ENCODE measurements at regions not wholly inside any gene's neighbourhood (a gene's known extent, or its start where the extent isn't known, plus 50 kb on each side); places are given as distances from the start of the nearest gene placed in this dataset.
A peak's percentile ranks its signal among the peaks of the same experiment; 100 is the strongest.

DNA sequence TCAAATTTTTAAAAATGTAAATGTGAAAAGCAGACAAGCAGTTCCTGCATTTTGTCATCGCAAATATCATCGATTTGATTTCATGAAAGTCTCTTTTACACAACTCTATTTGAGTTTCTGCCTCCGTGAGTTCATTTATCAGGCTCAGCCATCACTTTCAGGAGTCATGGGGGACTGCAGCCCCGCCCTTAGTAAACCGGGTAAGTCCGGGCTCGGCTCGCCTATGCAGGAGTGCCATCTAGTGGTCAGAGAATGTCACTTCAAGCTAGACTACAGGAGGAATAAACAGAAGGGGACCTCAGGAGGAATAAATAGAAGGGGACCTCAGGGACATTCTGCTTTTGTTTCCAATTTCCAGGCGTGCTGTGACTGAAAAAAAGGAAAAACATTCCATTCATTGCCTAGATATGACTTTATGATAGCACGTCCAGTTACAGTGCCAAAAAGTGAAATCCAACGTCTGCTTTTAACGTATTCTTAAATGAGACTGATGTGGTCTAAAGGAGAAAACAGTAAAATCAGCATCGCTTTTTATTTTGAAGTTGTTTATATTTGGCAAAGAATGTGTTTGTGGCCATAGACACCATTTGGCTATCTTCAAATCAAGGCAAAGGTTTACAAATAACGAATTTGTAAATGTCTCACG is 333.9 kb downstream of the HACE1 start:
- H3K4me1 Mint-ChIP-seq (ENCODE audit: low read depth), result peaks cover 2% of the 10 kb centered on the region
- H3K27me3 Mint-ChIP-seq (ENCODE audit: low read depth), result peaks cover 15% of the 10 kb centered on the region
- peak; percentile 80 for DNase-seq
- H3K9me3 Mint-ChIP-seq, result no peaks in the 10 kb centered on the region
- intact Hi-C loops (cut with micrococcal nuclease), result loop anchor here (5.0 to 10.0 kb wide), 3 partner anchors 201 to 1401 kb away; no protein-coding TSS in a partner anchor
- peak overlapping the region; percentile 44 for H3K4me3 Mint-ChIP-seq
- CTCF ChIA-PET, result interaction anchor here (0.6 to 1.8 kb wide), 5 partner anchors 8 to 655 kb away, joined by 3 to 7 read pairs (median 3); no protein-coding TSS in a partner anchor
- no peaks in the 10 kb centered on the region for H3K36me3 Mint-ChIP-seq (ENCODE audit: low read depth)
- H3K27ac Mint-ChIP-seq, result no peak overlapping the region

DNA sequence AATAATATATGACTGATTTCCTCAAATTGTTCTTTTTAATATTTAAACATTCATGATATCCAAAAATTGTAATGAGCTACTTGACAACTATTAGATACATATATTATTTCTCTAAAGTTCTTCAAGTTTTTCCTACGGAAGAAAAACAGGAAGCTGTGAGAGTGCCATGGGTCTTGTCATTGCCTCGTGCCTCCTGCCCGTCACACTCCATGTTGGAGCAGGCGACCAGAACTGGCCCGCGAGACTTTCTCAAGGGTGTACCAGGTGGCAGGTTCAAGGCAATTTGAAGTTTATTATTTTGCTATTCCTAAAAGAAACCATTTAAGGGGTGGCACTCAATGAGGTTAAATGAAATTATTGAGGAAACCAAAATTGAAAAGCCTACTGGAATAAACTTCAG is 337.2 kb downstream of the HACE1 start:
- DNase-seq, result no peak
- no peaks in the 10 kb centered on the region for H3K9me3 Mint-ChIP-seq
- CTCF ChIA-PET, result interaction anchor here (0.7 kb wide), 1 partner anchor 457 kb away, joined by 3 read pairs; no protein-coding TSS in a partner anchor
- intact Hi-C loops (cut with micrococcal nuclease), result loop anchor here (10.0 kb wide), 2 partner anchors 198 to 1398 kb away; no protein-coding TSS in a partner anchor
- H3K36me3 Mint-ChIP-seq (ENCODE audit: low read depth), result no peaks in the 10 kb centered on the region
- H3K27ac Mint-ChIP-seq, result no peak overlapping the region
- H3K4me3 Mint-ChIP-seq, result no peak overlapping the region
- H3K27me3 Mint-ChIP-seq (ENCODE audit: low read depth), result peaks cover 15% of the 10 kb centered on the region
- peaks cover 2% of the 10 kb centered on the region for H3K4me1 Mint-ChIP-seq (ENCODE audit: low read depth)

GRCh38 chr6:104521176-104521575 is 338.5 kb downstream of the HACE1 start:
- Mint-ChIP-seq H3K27ac (no peak overlapping the region), H3K27me3 (ENCODE audit: low read depth) (peaks cover 14% of the 10 kb centered on the region), H3K4me1 (ENCODE audit: low read depth) (peaks cover 2% of the 10 kb centered on the region), H3K4me3 (no peak overlapping the region), H3K9me3 (no peaks in the 10 kb centered on the region), H3K36me3 (ENCODE audit: low read depth) (no peaks in the 10 kb centered on the region)
- intact Hi-C loops (cut with micrococcal nuclease), result loop anchor here (10.0 kb wide), 2 partner anchors 196 to 1396 kb away; no protein-coding TSS in a partner anchor
- CTCF ChIA-PET, result no interaction called here
- DNase-seq, result no peak

DNA sequence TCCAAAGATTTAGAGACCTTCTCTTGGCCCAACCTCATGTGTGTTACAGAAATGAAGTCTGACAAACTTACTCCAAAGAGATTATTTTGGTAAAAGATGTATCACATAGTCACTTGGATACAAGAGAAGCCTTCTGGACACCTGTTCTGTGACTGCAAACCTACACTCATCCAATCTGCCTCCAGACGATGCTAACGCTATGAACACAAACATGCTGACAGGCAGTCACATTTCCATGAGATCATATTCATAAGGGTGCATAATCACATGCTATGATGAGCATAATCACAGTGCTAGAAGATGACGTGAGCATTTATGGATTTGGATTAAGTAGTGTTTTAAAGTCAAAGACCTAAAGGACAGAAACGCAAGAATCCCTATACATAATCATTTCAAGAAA is 340.2 kb downstream of the HACE1 start:
- H3K27me3 Mint-ChIP-seq (ENCODE audit: low read depth), result peaks cover 8% of the 10 kb centered on the region
- intact Hi-C loops (cut with micrococcal nuclease), result no loop called here
- no peak overlapping the region for H3K27ac Mint-ChIP-seq
- no peak overlapping the region for H3K4me3 Mint-ChIP-seq
- no peaks in the 10 kb centered on the region for H3K4me1 Mint-ChIP-seq (ENCODE audit: low read depth)
- no peaks in the 10 kb centered on the region for H3K9me3 Mint-ChIP-seq
- no peak for DNase-seq
- no peaks in the 10 kb centered on the region for H3K36me3 Mint-ChIP-seq (ENCODE audit: low read depth)
- CTCF ChIA-PET, result no interaction called here

DNA sequence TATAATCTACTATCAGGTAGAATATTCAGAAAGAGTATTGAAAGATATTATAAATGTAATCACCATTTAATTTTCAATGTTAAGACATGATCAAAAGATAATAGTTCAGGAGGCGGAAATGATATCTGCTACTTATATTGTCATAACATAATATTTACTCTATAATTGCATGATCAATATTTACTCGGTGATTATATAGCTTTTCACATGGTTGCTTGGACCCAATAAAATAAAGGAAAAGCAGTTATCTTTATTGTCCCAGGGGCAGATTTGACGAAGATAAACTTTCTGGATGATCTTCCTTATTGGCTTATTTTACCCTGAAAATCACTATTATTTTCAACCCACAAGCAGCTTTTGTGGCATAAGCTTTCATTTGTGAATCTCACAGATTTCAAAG is 350.4 kb downstream of the HACE1 start:
- CTCF ChIA-PET, result no interaction called here
- Mint-ChIP-seq H3K27me3 (ENCODE audit: low read depth) (peaks cover 18% of the 10 kb centered on the region), H3K27ac (no peak overlapping the region), H3K4me3 (no peak overlapping the region), H3K4me1 (ENCODE audit: low read depth) (no peaks in the 10 kb centered on the region), H3K36me3 (ENCODE audit: low read depth) (no peaks in the 10 kb centered on the region), H3K9me3 (no peaks in the 10 kb centered on the region)
- intact Hi-C loops (cut with micrococcal nuclease), result no loop called here
- DNase-seq, result no peak

DNA sequence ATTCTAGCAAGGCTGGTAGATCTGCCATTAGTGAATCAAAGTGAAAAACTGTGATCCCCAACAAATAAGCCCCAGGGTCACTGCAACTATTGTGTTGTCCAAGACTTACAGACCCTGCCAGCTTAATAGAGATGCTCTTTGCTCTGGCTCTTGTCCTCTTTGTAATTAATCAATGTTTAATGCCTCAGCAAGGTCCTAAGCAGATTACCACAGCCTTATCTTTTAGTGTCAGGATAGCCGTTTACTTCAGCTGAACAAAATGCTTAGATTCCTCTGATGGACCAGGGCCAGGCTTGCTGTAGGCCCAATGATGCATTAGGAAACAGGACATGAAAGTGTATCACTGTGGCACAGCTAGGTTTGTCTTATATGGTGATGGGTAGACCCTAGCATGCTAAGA is 353.3 kb downstream of the HACE1 start:
- H3K4me3 Mint-ChIP-seq, result no peak overlapping the region
- H3K27ac Mint-ChIP-seq, result no peak overlapping the region
- no peak for DNase-seq
- intact Hi-C loops (cut with micrococcal nuclease), result no loop called here
- H3K4me1 Mint-ChIP-seq (ENCODE audit: low read depth), result no peaks in the 10 kb centered on the region
- peaks cover 15% of the 10 kb centered on the region for H3K27me3 Mint-ChIP-seq (ENCODE audit: low read depth)
- CTCF ChIA-PET, result no interaction called here
- no peaks in the 10 kb centered on the region for H3K36me3 Mint-ChIP-seq (ENCODE audit: low read depth)
- no peaks in the 10 kb centered on the region for H3K9me3 Mint-ChIP-seq

DNA sequence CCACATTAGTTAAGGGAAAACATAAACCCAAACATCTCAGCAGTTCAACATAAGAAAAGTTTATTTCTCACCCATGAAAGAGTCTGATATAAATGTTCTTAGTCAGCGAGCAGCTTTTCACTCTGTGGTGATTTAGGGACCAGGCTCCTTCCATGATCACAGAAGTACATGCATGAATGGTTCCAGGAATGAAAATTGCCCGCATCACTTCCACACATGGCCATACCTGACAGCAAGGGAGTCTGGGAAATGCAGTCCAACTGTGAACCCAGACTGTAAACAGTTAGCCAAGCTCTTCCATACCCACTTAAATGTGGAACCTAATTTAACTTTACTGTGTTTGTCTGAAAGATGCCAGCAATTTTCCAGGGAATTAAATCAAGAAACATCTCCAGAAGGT is 353.9 kb downstream of the HACE1 start:
- no peaks in the 10 kb centered on the region for H3K9me3 Mint-ChIP-seq
- no peak overlapping the region for H3K4me3 Mint-ChIP-seq
- no peak overlapping the region for H3K27ac Mint-ChIP-seq
- CTCF ChIA-PET, result no interaction called here
- no peaks in the 10 kb centered on the region for H3K4me1 Mint-ChIP-seq (ENCODE audit: low read depth)
- intact Hi-C loops (cut with micrococcal nuclease), result no loop called here
- H3K36me3 Mint-ChIP-seq (ENCODE audit: low read depth), result no peaks in the 10 kb centered on the region
- peaks cover 15% of the 10 kb centered on the region for H3K27me3 Mint-ChIP-seq (ENCODE audit: low read depth)
- DNase-seq, result no peak

DNA sequence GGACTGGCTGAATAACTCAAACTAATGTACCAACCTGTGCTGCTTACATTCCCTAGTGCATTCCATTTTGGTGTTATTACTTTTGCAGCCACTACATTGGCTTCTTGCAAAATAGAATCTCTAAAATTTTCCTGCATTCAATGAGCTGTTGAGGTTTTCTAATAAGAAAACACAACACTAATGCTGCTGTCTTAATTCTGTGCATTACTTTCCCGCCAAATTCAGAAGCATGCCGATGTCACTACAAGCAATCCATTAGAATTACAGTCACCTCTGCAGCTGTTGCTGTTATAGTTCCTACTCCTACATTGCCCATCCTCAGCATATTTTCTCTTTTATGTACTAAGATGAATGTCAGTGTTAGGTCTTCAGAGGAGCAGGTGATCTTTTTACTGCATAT is 359.5 kb downstream of the HACE1 start:
- H3K9me3 Mint-ChIP-seq, result no peaks in the 10 kb centered on the region
- CTCF ChIA-PET, result no interaction called here
- no peaks in the 10 kb centered on the region for H3K36me3 Mint-ChIP-seq (ENCODE audit: low read depth)
- intact Hi-C loops (cut with micrococcal nuclease), result no loop called here
- H3K27me3 Mint-ChIP-seq (ENCODE audit: low read depth), result peaks cover 8% of the 10 kb centered on the region
- DNase-seq, result no peak
- H3K4me1 Mint-ChIP-seq (ENCODE audit: low read depth), result no peaks in the 10 kb centered on the region
- no peak overlapping the region for H3K27ac Mint-ChIP-seq
- no peak overlapping the region for H3K4me3 Mint-ChIP-seq

- H3K36me3 Mint-ChIP-seq (ENCODE audit: low read depth), result no peaks in the 10 kb centered on the region
- intact Hi-C loops (cut with micrococcal nuclease), result no loop called here
- no peak for DNase-seq
- H3K9me3 Mint-ChIP-seq, result no peaks in the 10 kb centered on the region
- peaks cover 3% of the 10 kb centered on the region for H3K27me3 Mint-ChIP-seq (ENCODE audit: low read depth)
- H3K4me3 Mint-ChIP-seq, result no peak overlapping the region
- no peak overlapping the region for H3K27ac Mint-ChIP-seq
- no peaks in the 10 kb centered on the region for H3K4me1 Mint-ChIP-seq (ENCODE audit: low read depth)
- CTCF ChIA-PET, result interaction anchor here (0.5 kb wide), 1 partner anchor 572 kb away, joined by 3 read pairs; no protein-coding TSS in a partner anchor
These were observed 373.7 kb downstream of the HACE1 start for GRCh38 chr6:104486035-104486434.

DNA sequence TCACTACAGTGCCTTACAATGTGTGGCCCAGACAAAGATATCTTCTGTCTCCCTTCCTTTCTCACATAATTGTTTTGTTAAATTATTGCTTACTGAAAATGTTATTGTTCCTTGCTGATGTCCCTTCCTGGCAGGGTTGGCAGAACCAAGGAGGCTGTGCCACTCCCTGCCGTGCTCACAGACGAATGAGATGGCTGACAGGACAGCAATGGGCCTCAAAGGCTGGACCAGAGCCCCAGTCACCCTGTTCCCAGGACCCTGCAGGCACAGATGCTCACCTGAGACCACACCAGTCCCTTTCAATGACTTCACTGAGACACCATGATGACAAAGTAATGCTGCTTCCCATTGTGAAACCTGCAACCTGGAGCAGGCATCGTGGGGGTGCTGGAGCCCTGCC is 375.1 kb downstream of the HACE1 start:
- intact Hi-C loops (cut with micrococcal nuclease), result no loop called here
- H3K4me1 Mint-ChIP-seq (ENCODE audit: low read depth), result no peaks in the 10 kb centered on the region
- no peaks in the 10 kb centered on the region for H3K9me3 Mint-ChIP-seq
- DNase-seq, result no peak
- no peaks in the 10 kb centered on the region for H3K36me3 Mint-ChIP-seq (ENCODE audit: low read depth)
- CTCF ChIA-PET, result no interaction called here
- no peak overlapping the region for H3K4me3 Mint-ChIP-seq
- no peak overlapping the region for H3K27ac Mint-ChIP-seq
- peaks cover 3% of the 10 kb centered on the region for H3K27me3 Mint-ChIP-seq (ENCODE audit: low read depth)

DNA sequence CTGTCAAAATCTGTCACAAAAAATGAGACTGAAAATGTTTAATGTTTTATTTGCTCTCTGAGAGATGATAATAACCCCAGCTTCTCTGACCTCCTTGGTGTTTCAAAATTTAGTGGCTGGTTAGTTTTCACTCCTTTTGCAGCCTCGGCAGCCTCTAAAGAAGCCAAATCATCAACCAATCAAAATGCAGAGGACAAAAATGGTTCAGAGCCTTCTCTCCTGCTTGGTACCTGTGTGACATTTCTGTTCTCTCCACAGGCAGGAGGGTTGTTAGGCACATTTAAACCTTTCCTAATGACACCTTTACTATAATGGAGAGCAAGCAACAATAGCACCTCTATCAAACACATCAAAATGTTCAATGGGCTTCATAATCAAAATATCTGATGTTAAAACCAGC is 375.5 kb downstream of the HACE1 start:
- no peaks in the 10 kb centered on the region for H3K36me3 Mint-ChIP-seq (ENCODE audit: low read depth)
- no peak overlapping the region for H3K27ac Mint-ChIP-seq
- CTCF ChIA-PET, result no interaction called here
- no peak for DNase-seq
- intact Hi-C loops (cut with micrococcal nuclease), result no loop called here
- H3K4me3 Mint-ChIP-seq, result no peak overlapping the region
- no peaks in the 10 kb centered on the region for H3K4me1 Mint-ChIP-seq (ENCODE audit: low read depth)
- no peaks in the 10 kb centered on the region for H3K9me3 Mint-ChIP-seq
- H3K27me3 Mint-ChIP-seq (ENCODE audit: low read depth), result peaks cover 3% of the 10 kb centered on the region

DNA sequence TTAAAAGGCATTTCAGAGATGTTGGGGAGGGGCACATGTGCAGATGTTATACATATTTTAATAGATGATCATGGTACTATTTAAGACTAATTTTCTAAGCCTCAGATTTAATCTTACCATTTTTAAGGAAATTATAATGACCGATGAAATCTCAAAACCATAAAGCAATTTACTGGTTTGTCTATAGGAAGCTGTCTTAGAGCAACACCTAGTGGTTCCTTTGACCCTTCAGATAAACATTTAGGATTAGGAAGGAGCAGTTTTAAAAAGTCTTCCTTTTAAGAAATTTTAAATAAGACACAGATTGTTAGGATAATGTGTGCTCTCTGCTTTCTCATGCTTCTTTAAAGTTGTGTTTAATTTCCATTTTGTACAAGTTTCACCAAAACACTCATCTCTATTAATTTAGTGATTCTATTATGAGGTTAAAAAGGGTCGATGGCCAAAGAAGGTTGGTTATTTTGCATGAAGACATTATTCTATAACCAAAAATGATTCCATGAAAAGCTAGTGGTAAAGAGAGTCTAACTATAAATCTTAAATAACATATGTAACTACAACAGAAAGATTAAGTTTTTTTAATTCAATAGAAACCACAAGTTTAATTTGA is 376.4 kb downstream of the HACE1 start:
- Mint-ChIP-seq H3K27ac (no peak overlapping the region), H3K36me3 (ENCODE audit: low read depth) (no peaks in the 10 kb centered on the region), H3K27me3 (ENCODE audit: low read depth) (peaks cover 3% of the 10 kb centered on the region), H3K9me3 (no peaks in the 10 kb centered on the region), H3K4me1 (ENCODE audit: low read depth) (no peaks in the 10 kb centered on the region), H3K4me3 (no peak overlapping the region)
- no peak for DNase-seq
- CTCF ChIA-PET, result no interaction called here
- intact Hi-C loops (cut with micrococcal nuclease), result no loop called here

GRCh38 chr6:104477569-104477968 is 382.1 kb downstream of the HACE1 start:
- H3K27me3 Mint-ChIP-seq (ENCODE audit: low read depth), result peaks cover 3% of the 10 kb centered on the region
- CTCF ChIA-PET, result no interaction called here
- H3K4me1 Mint-ChIP-seq (ENCODE audit: low read depth), result no peaks in the 10 kb centered on the region
- intact Hi-C loops (cut with micrococcal nuclease), result no loop called here
- no peak overlapping the region for H3K4me3 Mint-ChIP-seq
- H3K9me3 Mint-ChIP-seq, result no peaks in the 10 kb centered on the region
- no peak overlapping the region for H3K27ac Mint-ChIP-seq
- no peak for DNase-seq
- no peaks in the 10 kb centered on the region for H3K36me3 Mint-ChIP-seq (ENCODE audit: low read depth)
